GM19328 (cell line): ENCODE measurements at regions not wholly inside any gene's neighbourhood (a gene's known extent, or its start where the extent isn't known, plus 50 kb on each side); places are given as distances from the start of the nearest gene placed in this dataset.
"Not testable (repeated sequence)": the region's sequence is repeated elsewhere in the genome, so short reads cannot be mapped to it uniquely, and the experiment has no call there.

Source experiments
- ATAC-seq: cut with Tn5 transposase; IDR thresholded peaks from one replicate; pipeline ENCODE4 v1.9.1; 2021; ENCODE audit warnings: mild to moderate bottlenecking, moderate library complexity; ENCODE audit not compliant: unreplicated experiment

DNA sequence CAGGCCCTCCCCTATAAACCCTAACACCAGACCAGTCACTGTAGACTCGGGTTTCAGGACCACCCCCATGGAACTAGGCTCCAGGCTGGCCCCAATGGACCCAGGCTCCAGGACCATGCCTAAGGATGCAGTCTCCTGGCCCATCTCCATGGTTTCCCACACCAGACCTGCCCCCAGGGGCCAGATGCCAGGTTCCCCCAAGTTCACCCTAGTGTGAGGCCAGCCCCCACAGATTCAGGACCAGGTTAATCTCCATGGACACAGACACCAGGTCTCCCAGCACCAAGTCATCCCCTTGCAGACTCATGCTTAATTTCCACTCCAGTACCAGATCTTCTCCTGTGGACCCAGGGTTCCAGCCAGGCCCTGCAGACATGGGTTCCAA is 103.8 kb upstream of the LANCL2 start:
- no peak for ATAC-seq

DNA sequence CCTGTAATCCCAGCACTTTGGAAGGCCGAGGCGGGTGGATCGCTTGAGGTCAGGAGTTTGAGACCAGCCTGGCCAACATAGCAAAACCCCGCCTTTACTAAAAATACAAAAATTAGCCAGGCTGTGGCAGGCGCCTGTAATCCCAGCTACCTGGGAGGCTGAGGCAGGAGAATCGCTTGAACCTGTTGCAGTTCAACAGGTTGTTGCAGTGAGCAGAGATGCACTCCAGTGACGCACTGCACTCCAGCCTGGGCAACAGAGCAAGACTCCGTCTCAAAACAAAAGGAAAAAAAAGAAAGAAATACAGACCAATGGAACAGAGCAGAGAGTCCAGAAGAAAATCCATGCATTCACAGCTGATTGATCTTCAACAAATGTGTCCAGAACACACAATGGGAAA is 99.8 kb upstream of the LANCL2 start:
- ATAC-seq, result not testable (repeated sequence)

DNA sequence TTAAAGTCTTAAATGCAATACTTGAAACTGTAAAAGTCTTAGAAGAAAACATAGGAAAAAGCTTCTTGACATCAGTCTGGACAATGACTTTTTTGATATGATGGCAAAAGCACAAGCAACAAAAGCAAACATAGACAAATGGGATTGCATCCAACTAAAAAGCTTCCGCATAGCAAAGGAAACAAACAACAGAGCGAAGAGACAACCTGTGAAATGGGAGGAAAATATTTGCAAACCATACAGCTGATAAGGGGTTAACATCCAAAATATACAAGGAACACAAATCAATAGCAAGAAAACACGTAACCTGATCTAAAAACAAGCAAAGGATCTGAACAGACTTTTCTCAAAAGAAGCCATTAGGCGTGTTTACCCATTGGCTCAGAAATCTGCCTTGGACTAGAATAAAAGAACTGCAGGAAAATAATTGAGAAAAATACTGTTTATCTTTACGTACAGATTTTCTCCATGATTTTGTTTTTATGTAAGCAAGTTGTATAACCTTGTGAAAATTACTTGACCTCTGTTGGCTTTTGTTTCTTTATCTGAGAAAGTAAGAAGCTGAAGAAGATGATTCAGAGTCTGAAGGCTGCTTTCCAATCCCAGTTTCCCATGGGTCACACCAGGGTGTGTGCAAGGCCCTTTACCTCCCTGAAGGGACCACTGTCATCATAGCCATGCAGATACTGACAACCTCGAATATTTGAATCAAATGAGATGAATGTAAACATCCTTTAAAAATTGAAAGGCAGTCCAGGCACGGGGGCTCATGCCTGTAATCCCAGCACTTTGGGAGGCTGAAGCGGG is 99.1 kb upstream of the LANCL2 start:
- no peak for ATAC-seq

DNA sequence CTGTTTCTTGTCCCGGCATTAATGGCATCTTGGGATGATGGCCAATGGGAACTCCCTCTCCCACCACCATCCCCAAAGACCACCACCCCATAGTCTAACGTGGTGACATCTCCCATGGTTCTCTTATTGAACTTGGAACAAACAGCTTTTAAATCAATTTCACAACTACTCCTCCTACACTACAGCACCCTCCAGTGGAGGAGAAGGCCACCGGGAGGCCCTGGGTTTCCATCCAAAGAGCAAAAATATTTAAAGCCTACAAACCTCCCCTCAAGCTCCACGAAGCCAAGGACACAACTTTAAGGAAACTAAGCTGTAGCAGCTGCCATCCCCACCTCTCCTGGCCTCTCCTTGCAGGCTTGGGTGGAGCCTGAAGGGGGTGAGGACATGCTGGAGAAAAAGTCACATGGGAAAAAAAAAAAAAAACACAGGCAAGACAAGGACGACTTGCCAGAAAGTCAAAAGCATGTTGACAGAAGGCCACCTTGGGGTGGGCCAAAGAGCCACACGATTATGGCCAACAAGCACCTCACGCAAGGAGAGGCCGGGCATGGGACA is 94.0 kb upstream of the LANCL2 start:
- no peak for ATAC-seq

DNA sequence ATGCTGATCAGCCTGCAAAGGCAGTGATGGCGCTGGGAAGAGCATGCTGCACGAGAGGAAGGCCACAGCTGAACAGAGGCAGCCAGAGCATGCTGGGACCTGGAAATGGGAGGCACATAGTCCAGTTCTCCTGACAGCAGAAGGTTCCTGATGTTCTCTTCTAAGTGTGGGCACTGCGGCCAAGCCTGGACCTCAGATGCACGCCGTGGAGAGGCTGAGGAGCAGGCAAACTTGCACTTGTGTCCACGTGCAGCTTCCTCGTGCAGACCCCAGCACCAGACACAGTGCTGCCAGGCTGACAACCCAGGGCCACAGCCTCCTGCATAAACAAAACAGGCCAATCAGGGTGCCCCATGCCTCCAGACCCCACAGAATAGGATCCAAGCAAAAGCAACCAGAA is 93.5 kb upstream of the LANCL2 start:
- ATAC-seq, result no peak

DNA sequence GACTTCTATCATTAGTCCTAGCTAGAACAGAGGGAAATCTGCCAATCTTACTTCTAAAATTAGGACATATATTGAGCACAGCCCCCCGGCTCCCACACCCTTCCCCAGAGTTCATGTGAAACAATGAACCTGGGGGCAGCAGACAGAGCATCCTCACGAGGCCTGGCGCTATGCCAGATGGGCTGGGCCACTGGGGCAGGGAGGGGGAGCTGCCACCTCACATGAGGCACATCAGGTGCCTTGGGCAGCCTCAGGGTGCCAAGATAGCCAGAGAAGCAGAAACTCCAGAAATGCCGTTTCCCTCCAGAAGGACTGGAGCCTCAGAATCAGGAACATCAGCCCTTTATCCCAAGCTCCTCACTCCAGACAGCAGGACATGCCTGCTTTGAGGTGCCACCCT is 92.8 kb upstream of the LANCL2 start:
- ATAC-seq, result no peak

DNA sequence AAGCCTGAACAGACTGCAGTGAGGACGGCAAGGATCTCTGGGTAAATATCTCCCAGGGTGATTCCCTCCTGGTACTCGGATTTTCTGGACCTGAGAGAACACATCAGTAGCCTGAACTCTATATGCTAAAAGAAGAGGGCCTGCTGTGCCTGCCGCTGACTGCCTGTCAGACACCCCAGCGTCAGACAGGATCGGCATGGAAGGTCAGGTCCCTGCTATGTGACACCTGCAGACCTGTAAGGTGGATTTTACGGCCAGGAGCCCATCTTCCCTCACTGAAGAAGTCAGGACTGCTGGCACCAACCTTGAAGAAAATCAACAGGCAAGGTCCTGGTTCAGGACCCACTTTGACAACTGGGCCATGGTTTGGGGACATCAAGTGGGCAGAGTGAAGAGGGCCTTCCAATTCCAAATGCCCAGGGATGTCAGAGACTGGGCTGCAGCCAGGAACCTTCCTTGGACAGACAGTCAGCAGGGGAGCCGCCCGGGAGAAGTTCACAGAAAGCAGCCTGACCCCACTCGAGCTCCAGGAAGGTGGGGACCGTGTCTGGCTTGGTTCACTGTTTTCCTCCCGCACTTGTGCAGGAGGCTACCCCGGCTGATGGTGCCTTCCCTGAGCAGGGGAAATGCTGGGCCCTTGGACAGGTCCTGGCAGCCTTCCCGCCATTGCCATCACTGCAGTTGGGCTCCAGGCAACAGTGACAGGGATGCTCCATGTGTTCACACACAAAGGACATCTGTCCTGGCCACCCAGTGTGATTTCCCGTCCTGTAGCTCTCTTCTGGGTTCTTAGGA is 91.8 kb upstream of the LANCL2 start:
- ATAC-seq, result no peak

DNA sequence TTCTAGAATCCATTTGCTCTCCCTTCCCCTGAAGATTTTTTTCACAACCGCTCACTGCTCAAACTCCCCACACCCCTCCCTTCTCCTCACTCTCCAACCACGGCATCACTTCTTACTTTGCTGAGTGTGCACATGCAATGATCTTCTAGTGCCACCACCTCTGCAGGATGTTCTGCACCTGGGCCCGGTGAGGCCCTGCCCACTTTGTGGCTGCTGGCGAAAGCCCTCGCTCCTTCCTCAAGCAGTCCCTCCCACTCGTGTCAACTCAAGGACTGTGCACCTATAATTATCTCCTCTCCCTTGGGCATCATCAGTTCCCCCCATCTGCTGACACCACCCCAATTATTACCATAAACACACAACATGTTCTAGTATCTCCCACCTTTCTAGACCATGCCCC is 91.0 kb upstream of the LANCL2 start:
- no peak for ATAC-seq

DNA sequence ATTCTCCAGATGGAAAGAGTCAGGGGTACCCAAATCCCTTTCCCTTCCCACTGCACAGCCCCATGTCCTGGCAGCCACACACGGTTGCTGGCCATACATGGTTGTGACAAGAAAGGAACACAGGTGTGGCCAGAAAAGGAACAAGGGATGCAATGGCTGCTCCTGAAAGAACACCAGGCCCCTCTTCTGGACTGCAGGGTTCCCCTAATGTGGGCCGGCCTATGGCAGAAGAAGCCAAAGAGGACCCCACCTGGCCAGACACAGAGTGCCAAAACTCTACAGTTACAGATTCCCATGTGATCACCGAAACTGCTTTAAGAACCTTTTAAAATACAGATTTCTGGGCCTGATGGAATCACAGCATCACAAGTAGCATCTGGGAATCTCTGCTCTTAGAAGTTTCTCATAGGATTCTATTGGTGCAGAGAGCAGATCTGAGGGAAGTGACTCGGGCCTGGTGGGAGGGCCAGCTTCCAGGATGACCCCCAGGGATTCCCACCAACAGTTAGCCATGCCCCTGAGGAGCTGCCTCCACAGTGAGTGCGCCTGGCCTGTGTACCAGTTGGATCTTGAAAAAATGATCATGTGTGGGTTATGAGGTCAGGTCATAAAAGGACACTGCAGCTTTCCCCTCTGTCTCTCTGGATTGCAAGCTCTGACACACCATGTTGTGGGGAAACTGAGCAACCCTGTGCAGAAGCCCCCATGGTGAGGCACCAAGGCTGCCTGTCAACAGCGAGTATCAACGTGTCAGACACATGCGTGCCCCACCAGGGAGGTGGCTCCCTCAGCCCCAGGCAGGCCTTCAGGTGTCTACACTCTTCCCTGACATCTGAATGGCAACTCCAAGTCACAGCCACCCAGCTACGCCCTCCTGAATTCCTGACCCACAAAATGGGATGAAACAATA is 89.6 kb upstream of the LANCL2 start:
- no peak for ATAC-seq

DNA sequence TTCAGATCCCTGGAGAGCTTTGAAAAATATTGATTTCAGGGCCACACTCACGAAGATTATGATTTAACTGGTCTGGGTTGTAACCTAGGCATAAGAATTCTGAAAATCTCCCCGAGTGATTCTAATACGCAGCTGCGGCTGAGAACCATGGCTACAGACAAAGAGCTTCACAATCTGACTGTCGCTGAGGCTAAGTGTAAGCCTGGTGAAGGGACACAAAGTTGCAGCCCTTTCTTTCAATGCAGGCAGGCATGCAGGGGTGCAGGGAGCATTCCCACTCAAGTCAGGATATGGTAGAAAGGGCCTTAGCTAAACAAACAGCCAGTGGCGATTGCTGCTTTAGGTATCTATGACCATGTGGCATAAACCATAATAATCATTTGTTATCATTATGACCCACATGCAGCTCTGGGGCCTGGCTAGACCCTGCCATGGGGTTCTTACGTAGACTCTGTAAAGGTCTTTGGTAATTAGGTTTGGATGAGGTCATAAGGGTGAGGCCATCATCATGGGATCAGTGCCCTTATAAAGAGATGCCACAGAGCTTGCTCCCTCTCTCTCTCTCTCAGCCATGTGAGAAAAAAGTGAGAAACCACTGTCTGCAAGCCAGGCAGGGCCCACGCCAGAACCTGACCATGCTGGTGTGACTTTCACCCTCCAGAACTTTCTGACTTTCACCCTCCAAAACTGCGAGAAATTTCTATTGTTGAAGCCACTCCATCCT is 88.4 kb upstream of the LANCL2 start:
- ATAC-seq, result no peak

DNA sequence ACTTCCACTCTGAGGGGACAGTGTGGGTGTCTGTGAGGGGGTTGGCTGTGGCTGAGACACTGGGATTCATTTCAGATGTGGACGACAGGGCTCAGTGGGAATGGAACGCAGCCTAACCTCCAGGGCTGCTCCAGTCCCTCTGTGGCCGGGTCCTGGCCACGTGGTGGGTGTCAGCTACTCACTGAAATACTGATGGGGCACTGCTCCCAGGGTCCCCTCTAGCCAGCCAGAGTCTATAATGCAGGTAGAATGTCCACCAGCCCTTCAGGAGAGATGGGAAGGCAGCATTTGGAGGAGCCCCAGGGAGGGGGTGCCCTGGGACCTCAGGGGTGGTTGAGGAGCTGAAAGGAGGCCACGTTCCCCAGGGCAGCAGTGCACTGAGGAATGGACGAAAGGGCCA is 87.2 kb upstream of the LANCL2 start:
- no peak for ATAC-seq

DNA sequence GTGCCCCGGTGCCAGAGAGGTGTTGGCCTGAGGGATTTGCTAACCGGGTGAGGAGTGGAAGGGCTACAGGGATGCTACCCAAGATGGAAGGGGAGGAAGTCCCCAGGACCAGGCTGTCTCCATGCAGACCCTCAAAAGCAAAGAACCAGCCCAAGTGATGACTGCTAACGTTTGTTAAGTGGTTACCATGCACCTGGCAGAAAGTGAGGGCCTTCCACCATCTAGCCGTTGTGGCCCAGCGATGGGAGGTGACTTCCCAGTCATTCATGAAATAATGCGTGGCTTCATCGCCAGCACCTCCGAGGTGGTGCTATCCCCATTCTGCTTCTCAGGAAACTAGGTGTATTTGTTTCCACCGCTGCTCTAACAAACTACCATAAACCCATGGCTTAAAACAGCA is 86.8 kb upstream of the LANCL2 start:
- ATAC-seq, result no peak

DNA sequence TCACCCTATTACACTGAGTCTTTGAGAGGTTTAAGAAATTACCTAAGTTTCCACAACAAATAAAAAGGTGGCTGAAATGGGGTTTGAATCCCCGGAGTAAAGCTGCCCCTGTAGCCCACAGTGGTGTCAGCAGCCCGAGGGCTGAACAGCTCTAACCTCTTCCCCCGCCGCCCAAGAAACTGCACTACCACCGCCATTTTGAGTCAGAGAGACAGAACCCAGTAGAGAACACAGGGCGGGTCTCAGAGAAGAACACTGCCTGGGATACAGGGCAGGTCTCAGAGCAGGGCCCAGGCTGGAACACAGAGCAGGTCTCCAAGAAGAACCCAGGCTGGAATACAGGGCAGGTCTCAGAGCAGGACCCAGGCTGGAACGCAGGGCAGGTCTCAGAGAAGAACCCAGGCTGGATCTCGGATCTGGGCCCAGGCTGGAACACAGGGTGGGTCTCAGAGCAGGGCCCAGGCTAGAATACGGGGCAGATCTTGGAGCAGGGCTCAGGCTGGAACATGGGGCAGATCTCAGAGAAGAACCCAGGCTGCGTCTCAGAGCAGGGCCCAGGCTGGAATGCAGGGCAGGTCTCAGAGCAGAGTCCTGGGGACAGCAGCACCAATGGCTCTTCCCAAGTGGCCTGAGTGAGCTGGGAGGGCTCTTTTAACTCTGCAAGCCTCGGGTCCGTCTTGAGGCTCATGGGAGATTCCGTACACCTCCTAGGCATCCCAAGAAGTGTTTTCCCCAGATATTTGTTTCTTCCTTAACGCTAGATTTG is 85.9 kb upstream of the LANCL2 start:
- ATAC-seq, result no peak

DNA sequence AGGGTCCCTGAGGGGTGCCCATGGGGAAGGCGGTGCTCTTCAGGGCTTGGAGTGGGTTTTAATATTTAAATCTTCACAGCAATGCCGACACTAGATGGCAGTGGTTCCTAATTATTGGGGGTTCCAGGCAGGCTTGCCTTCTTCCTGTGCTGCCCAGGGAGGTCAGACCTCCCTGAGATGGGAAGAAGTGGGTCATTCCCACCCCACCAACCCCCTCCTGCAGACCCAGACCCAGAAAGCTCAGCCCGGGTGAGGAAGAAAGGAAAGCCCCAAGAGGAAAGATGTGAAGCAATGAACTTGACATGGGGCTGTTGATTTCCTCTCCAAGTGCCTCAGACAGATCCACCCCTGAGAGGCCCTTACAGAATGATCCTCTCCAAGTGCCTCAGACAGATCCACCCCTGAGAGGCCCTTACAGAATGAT is 85.1 kb upstream of the LANCL2 start:
- ATAC-seq, result peak; percentile 83

DNA sequence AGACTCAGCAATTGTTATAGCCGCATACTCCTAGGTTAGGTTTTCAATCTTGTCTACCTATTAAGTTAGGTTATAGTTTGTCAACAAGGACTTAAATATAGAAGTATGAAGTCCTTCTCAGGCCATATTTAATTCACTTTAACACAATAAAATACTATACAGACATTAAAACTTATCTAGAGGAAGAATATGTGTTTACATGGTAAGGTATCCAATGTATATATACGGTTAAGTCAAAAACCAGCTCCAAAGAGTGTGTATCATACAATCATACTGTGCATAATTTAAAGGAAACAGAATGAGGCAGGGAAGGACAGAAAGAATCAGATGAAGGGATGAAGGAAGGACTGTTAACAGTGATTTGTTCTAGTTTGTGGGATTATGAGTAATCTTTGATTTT is 79.5 kb upstream of the LANCL2 start:
- ATAC-seq, result no peak

DNA sequence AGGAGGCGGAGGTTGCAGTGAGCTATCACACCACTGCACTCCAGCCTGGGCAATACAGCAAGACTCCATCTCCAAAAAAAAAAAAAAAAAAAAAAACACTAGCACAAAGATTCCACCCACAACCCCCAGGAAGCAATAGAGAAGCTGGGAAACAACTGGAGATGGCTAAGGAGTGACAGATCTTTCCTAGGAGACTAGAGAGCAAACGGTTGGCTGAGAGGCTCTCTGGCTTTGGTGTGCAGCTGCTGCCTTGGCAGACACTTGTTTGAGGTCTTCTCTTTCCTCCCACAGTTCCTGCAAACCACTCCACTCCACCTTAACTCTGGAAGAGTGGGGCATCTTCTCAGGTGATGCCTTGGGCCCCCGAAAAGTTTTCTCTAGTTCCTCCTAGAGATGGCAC is 78.5 kb upstream of the LANCL2 start:
- no peak for ATAC-seq

DNA sequence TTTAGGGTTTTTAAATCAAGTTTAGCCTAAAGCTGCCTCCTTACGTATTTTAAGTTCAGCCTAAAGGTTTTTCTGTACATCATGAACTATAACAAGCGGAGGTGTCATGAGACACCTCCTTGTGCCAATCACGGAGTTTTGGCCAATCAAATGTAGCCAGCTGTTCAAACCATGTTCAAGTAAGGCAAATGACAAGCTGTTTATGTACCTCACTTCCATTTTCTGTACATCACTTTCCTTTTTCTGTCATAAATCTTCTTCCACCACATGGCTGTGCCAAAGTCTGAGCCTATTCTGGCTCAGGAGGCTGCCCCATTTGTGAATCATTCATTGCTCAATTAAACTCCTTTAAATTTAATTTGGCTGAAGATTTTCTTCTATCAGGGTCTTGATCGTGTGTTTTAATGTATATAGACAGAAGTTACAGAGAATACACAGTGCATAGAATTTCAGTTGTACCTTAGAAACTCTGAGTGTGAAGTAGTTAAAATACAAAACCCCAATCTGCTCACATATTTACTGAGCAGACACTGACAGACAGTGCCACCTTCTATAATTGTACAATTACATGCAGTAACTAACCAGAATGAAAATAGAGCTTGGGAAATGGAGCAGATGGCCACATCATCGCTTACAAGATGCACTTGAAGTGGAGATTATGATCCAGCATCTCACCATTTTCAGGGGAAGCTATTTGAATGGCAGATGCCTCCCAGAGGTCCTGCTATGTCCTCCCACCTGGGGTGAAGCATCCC is 76.9 kb upstream of the LANCL2 start:
- ATAC-seq, result no peak

DNA sequence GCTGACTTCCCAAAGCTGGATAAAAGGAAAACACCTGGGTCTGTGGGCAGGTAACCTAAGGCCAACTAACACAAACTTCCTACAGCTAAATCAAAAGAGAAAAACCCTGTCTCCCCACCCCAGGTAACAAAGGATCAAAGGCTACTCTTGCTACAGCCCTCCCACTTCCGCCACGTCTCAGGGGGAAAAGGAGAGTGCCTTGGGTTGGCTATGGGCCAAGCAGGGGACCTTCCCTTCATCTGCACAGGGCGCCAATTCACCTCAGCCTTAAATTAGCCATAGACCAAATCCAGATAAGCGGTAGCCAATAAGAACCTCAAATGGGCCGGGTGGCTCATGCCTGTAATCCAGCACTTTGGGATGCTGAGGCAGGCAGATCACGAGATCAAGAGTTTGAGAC is 69.1 kb upstream of the LANCL2 start:
- no peak for ATAC-seq
